H1 (cell line): ENCODE measurements at regions not wholly inside any gene's neighbourhood (a gene's known extent, or its start where the extent isn't known, plus 50 kb on each side); places are given as distances from the start of the nearest gene placed in this dataset.

ENCODE experiments used
- CTCF ChIA-PET: fragments of 300-600 bp; sonication (Branson Sonifier 250); formaldehyde crosslinking; loops from one replicate; lab custom pipeline; 2021; ENCODE audit not compliant: partially characterized antibody; lab: Charles Lee
- POLR2A ChIA-PET: fragments of 300-600 bp; sonication (Branson Sonifier 250); formaldehyde crosslinking; loops from one replicate; lab custom pipeline; 2021; ENCODE audit warnings: inconsistent platforms; ENCODE audit not compliant: partially characterized antibody; lab: Charles Lee
- DNase-seq, 2 experiments: peaks; one replicate each; pipeline versions ENCODE4 v3.0.0 to v3.0.0-alpha.2; 2010 to 2022; ENCODE audit warnings: low spot score in 2 of 2, low read depth in 1 of 2, mixed read lengths in 1 of 2
- FAIRE-seq: peaks from 2 replicates; lab custom pipeline; 2011; peaks lifted over from hg19 to GRCh38; lab: Jason Lieb, UNC
- H2AFZ ChIP-seq: 2 replicates; pipeline ENCODE4 v1.8.1; 2012; ENCODE audit warnings: low read length, inconsistent platforms
- H2AK5ac ChIP-seq: 2 replicates; pipeline ENCODE4 v1.6.1; 2013; ENCODE audit warnings: low read depth, low read length
- H2BK120ac ChIP-seq: replicated peaks from 2 replicates; pipeline ENCODE3; 2013; ENCODE audit warnings: low read depth, low read length, inconsistent platforms
- H2BK12ac ChIP-seq: 2 replicates; pipeline ENCODE4 v1.6.1; 2013; ENCODE audit warnings: low read depth, low read length
- H2BK15ac ChIP-seq: 2 replicates; pipeline ENCODE4 v1.6.1; 2013; ENCODE audit warnings: low read length
- H2BK20ac ChIP-seq: 2 replicates; pipeline ENCODE4 v1.6.1; 2013; ENCODE audit warnings: low read length
- H2BK5ac ChIP-seq: 2 replicates; pipeline ENCODE4 v1.6.1; 2013; ENCODE audit warnings: low read depth, low read length
- H3K14ac ChIP-seq: 2 replicates; pipeline ENCODE4 v1.6.1; 2013; ENCODE audit warnings: inconsistent platforms; ENCODE audit not compliant: insufficient read length
- H3K18ac ChIP-seq: 2 replicates; pipeline ENCODE4 v1.6.1; 2013; ENCODE audit warnings: low read length; ENCODE audit errors: extremely low read depth
- H3K23ac ChIP-seq: 2 replicates; pipeline ENCODE4 v1.6.1; 2013; ENCODE audit warnings: inconsistent platforms; ENCODE audit not compliant: insufficient read length
- H3K23me2 ChIP-seq: 2 replicates; pipeline ENCODE4 v1.6.1; 2013; ENCODE audit warnings: low read depth, low read length
- H3K27ac ChIP-seq: 2 replicates; pipeline ENCODE4 v1.6.1; 2011; ENCODE audit warnings: low read depth, low read length, inconsistent platforms
- H3K27me3 ChIP-seq, 4 experiments: replicated peaks in 1 of 4; 1 replicate in 1 of 4; 2 replicates in 3 of 4; pipeline versions ENCODE4 v1.6.1 to v1.8.1; 2011 to 2013; ENCODE audit warnings: low read length in 3 of 4, mild to moderate bottlenecking in 3 of 4, inconsistent platforms in 2 of 4, mixed read lengths in 2 of 4, moderate library complexity in 1 of 4; ENCODE audit not compliant: control insufficient read depth in 3 of 4, insufficient read depth in 3 of 4; ENCODE audit errors: extremely low read depth in 1 of 4
- H3K36me3 ChIP-seq, 4 experiments: 2 replicates each; pipeline versions ENCODE4 v1.6.1 to v1.8.1; 2011 to 2013; ENCODE audit warnings: mild to moderate bottlenecking in 4 of 4, low read length in 3 of 4, moderate library complexity in 2 of 4, control low read depth in 1 of 4, inconsistent platforms in 1 of 4; ENCODE audit not compliant: insufficient read depth in 4 of 4, control insufficient read depth in 2 of 4
- H3K4ac ChIP-seq: replicated peaks from 2 replicates; pipeline ENCODE3; 2013; ENCODE audit warnings: low read length, low read depth, mixed read lengths, inconsistent platforms; ENCODE audit not compliant: insufficient read length
- H3K4me1 ChIP-seq, 4 experiments: replicated peaks in 1 of 4; 1 replicate in 1 of 4; 2 replicates in 3 of 4; pipeline versions ENCODE4 v1.6.1 to v1.8.1; 2011 to 2013; ENCODE audit warnings: low read length in 3 of 4, inconsistent platforms in 2 of 4, mixed read lengths in 1 of 4; ENCODE audit not compliant: insufficient read depth in 4 of 4, control insufficient read depth in 3 of 4
- H3K4me2 ChIP-seq, 2 experiments: 2 replicates each; pipeline versions ENCODE4 v1.6.1 to v1.8.1; 2011 to 2013; ENCODE audit warnings: low read depth in 2 of 2, low read length in 2 of 2, control low read depth in 1 of 2, inconsistent platforms in 1 of 2, mild to moderate bottlenecking in 1 of 2; ENCODE audit not compliant: insufficient read depth in 1 of 2
- H3K4me3 ChIP-seq, 4 experiments: fragments of 200-600, 300-600 bp in 1 of 4; sonication (generic), shearing (Covaris generic), sonication (Bioruptor Twin) in 1 of 4; 2 replicates each; pipeline versions ENCODE4 v1.5.1 to v1.8.1; 2011 to 2016; ENCODE audit warnings: low read length in 4 of 4, low read depth in 3 of 4, control low read depth in 2 of 4, inconsistent platforms in 2 of 4, mild to moderate bottlenecking in 2 of 4, mixed read lengths in 1 of 4, moderate library complexity in 1 of 4; ENCODE audit not compliant: insufficient read depth in 2 of 4; ENCODE audit errors: extremely low read depth in 1 of 4
- H3K56ac ChIP-seq: replicated peaks from 2 replicates; pipeline ENCODE3; 2013; ENCODE audit warnings: low read depth, mild to moderate bottlenecking, mixed read lengths, low read length, inconsistent platforms; ENCODE audit not compliant: insufficient read length
- H3K79me1 ChIP-seq: 2 replicates; pipeline ENCODE4 v1.6.1; 2013; ENCODE audit warnings: low read depth, low read length, control low read depth
- H3K79me2 ChIP-seq, 2 experiments: 2 replicates each; pipeline versions ENCODE4 v1.6.1 to v1.8.1; 2012 to 2013; ENCODE audit warnings: low read length in 2 of 2, mild to moderate bottlenecking in 2 of 2, inconsistent platforms in 1 of 2; ENCODE audit not compliant: insufficient read depth in 2 of 2, control insufficient read depth in 1 of 2
- H3K9ac ChIP-seq, 4 experiments: replicated peaks in 1 of 4; 1 replicate in 1 of 4; 2 replicates in 3 of 4; pipeline versions ENCODE4 v1.6.1 to v1.8.1; 2011 to 2013; ENCODE audit warnings: low read depth in 3 of 4, low read length in 3 of 4, control low read depth in 2 of 4, mild to moderate bottlenecking in 2 of 4, moderate library complexity in 2 of 4, inconsistent platforms in 1 of 4; ENCODE audit errors: extremely low read depth in 1 of 4
- H3K9me3 ChIP-seq, 2 experiments: 2 replicates each; pipeline versions ENCODE4 v1.6.1 to v1.8.1; 2012 to 2013; ENCODE audit warnings: mild to moderate bottlenecking in 2 of 2, moderate library complexity in 2 of 2, control low read depth in 1 of 2, inconsistent platforms in 1 of 2, low read depth in 1 of 2, low read length in 1 of 2, mixed read lengths in 1 of 2; ENCODE audit not compliant: insufficient read depth in 2 of 2
- H4K20me1 ChIP-seq, 2 experiments: replicated peaks in 1 of 2; 2 replicates each; pipeline versions ENCODE3 to v1.8.1; 2011 to 2013; ENCODE audit warnings: inconsistent platforms in 2 of 2, low read length in 2 of 2, mild to moderate bottlenecking in 1 of 2; ENCODE audit not compliant: insufficient read depth in 2 of 2, control insufficient read depth in 1 of 2
- H4K5ac ChIP-seq: 2 replicates; pipeline ENCODE4 v1.6.1; 2013; ENCODE audit warnings: low read length, low read depth, mixed read lengths, inconsistent platforms; ENCODE audit not compliant: insufficient read length
- H4K8ac ChIP-seq: 2 replicates; pipeline ENCODE4 v1.8.0; 2013; ENCODE audit warnings: mild to moderate bottlenecking, moderate library complexity, low read length, inconsistent platforms; ENCODE audit not compliant: insufficient read depth; ENCODE audit errors: extremely low read depth
- H4K91ac ChIP-seq: replicated peaks from 2 replicates; pipeline ENCODE3; 2013; ENCODE audit warnings: low read length, mixed read lengths, inconsistent platforms; ENCODE audit not compliant: insufficient read length
- ASH2L ChIP-seq: fragments of 200-600, 300-600 bp; sonication (generic); IDR thresholded peaks from one replicate; pipeline ENCODE4 v1.7.1; 2017; ENCODE audit warnings: low read length
- ATF3 ChIP-seq: IDR thresholded peaks from 2 replicates; pipeline ENCODE4 v1.6.1; 2011; ENCODE audit warnings: low read depth, mild to moderate bottlenecking, low read length; ENCODE audit not compliant: insufficient read depth
- CTBP2 ChIP-seq: IDR thresholded peaks from 2 replicates; pipeline ENCODE4 v1.7.0; 2011; ENCODE audit warnings: borderline replicate concordance, mild to moderate bottlenecking, moderate library complexity, mixed read lengths, low read length; ENCODE audit not compliant: insufficient read depth, insufficient read length
- FOSL1 ChIP-seq: IDR thresholded peaks from 2 replicates; pipeline ENCODE4 v1.6.1; 2011; ENCODE audit warnings: mild to moderate bottlenecking, low read depth, low read length, moderate library complexity; ENCODE audit not compliant: insufficient read depth
- HDAC6 ChIP-seq: IDR thresholded peaks from one replicate; pipeline ENCODE4 v1.7.1; 2012; ENCODE audit warnings: low read depth, mild to moderate bottlenecking, inconsistent platforms, low read length, moderate library complexity
- MAFK ChIP-seq: IDR thresholded peaks from 2 replicates; pipeline ENCODE4 v1.6.1; 2012; ENCODE audit warnings: low read depth, mild to moderate bottlenecking, improper control_type of control experiment, low read length
- NRF1 ChIP-seq: IDR thresholded peaks from 2 replicates; pipeline ENCODE4 v1.6.1; 2011; ENCODE audit warnings: mild to moderate bottlenecking, low read depth, low read length, improper control_type of control experiment
- POLR2A ChIP-seq, 2 experiments: IDR thresholded peaks; 1 replicate in 1 of 2; 2 replicates in 1 of 2; pipeline ENCODE4 v1.6.1; 2011; ENCODE audit warnings: low read depth in 2 of 2, low read length in 2 of 2, mild to moderate bottlenecking in 2 of 2; ENCODE audit errors: control extremely low read depth in 1 of 2
- RBBP5 ChIP-seq: IDR thresholded peaks from 2 replicates; pipeline ENCODE4 v1.7.1; 2012; ENCODE audit warnings: low read depth, mild to moderate bottlenecking, inconsistent platforms, low read length, moderate library complexity, borderline replicate concordance
- RFX5 ChIP-seq: IDR thresholded peaks from 2 replicates; pipeline ENCODE4 v1.6.1; 2011; ENCODE audit warnings: low read depth, low read length, improper control_type of control experiment, borderline replicate concordance
- RNF2 ChIP-seq: fragments of 200-900, 300-1000 bp; sonication (generic); IDR thresholded peaks from 2 replicates; pipeline ENCODE4 v1.7.1; 2016; ENCODE audit warnings: borderline replicate concordance, low read depth, mild to moderate bottlenecking, antibody characterized with exemption, low read length; ENCODE audit not compliant: poor library complexity, severe bottlenecking; ENCODE audit errors: missing control alignments
- SIX5 ChIP-seq: IDR thresholded peaks from 2 replicates; pipeline ENCODE4 v1.6.1; 2011; ENCODE audit warnings: mild to moderate bottlenecking, low read depth, low read length
- TCF12 ChIP-seq: IDR thresholded peaks from 2 replicates; pipeline ENCODE4 v1.6.1; 2011; ENCODE audit warnings: low read depth, mild to moderate bottlenecking, low read length
- TEAD4 ChIP-seq: IDR thresholded peaks from 2 replicates; pipeline ENCODE4 v1.6.1; 2012; ENCODE audit warnings: low read depth, low read length, inconsistent platforms, mixed read lengths
- WGBS, 2 experiments: shearing (Covaris generic) in 1 of 2; methylation state at CpG; one replicate each; pipeline versions ENCODE4 v1.1.6 to v1.1.7; 2013 to 2015; ENCODE audit warnings: low lambda C conversion rate in 2 of 2, mixed read lengths in 2 of 2, inconsistent platforms in 1 of 2, low coverage in 1 of 2, missing lambda C conversion rate in 1 of 2; ENCODE audit not compliant: insufficient replicate concordance in 2 of 2, insufficient coverage in 1 of 2, insufficient read length in 1 of 2; ENCODE audit errors: extremely low coverage in 1 of 2, missing lambda C conversion rate in 1 of 2; 5-methylcytosine and 5-hydroxymethylcytosine counted together

- Histone ChIP-seq H2BK12ac (no peak overlapping the region), H3K4me3 (no peak overlapping the region)
- CTCF ChIA-PET, result no interaction called here
- no peak for TF ChIP-seq TEAD4
- no peak for TF ChIP-seq FOSL1
- TF ChIP-seq POLR2A (IDR thresholded peaks at IDR 0.05; ENCODE audit: control extremely low read depth in 1 of 2, low read depth in 2 of 2, low read length in 2 of 2), result no peak
- no peak for TF ChIP-seq TCF12
- no peak for TF ChIP-seq RBBP5
- TF ChIP-seq ASH2L, result no peak
- TF ChIP-seq ATF3, result no peak
- TF ChIP-seq NRF1, result no peak
- no peak for TF ChIP-seq MAFK
- no peak for TF ChIP-seq RNF2
- no peak for TF ChIP-seq SIX5
- no peak for TF ChIP-seq CTBP2
- no peak for TF ChIP-seq HDAC6
- TF ChIP-seq RFX5, result no peak
Observed at GRCh38 chr5:158599157-158599556, 500.6 kb downstream of the EBF1 start.

More at GRCh38 chr5:158599157-158599556, 500.6 kb downstream of the EBF1 start:
- no peaks in the 10 kb centered on the region for H3K27me3 ChIP-seq
- no peak overlapping the region for H4K8ac ChIP-seq
- no peak for DNase-seq
- H3K79me1 ChIP-seq, result no peaks in the 10 kb centered on the region
- WGBS, 2 experiments, result 93% methylated on average over 2 of the region's 2 CpGs; no CpG with 5 or more reads in 1 of the 2 experiments
- no peak for FAIRE-seq
- POLR2A ChIA-PET, result no interaction called here
- no peak overlapping the region for H3K56ac ChIP-seq
- H3K9me3 ChIP-seq, result no peaks in the 10 kb centered on the region
- no peak overlapping the region for H2AFZ ChIP-seq
- H3K4me2 ChIP-seq, result no peak overlapping the region
- no peak overlapping the region for H2BK20ac ChIP-seq
- H3K27ac ChIP-seq, result no peak overlapping the region
- H3K18ac ChIP-seq, result no peak overlapping the region
- no peaks in the 10 kb centered on the region for H4K20me1 ChIP-seq
- H4K5ac ChIP-seq, result no peak overlapping the region
- H3K4me1 ChIP-seq, result no peaks in the 10 kb centered on the region
- H3K79me2 ChIP-seq, result no peaks in the 10 kb centered on the region
- no peak overlapping the region for H3K23ac ChIP-seq
- H3K23me2 ChIP-seq, result no peaks in the 10 kb centered on the region
- no peak overlapping the region for H3K9ac ChIP-seq
- no peak overlapping the region for H2AK5ac ChIP-seq
- no peak overlapping the region for H2BK15ac ChIP-seq
- H4K91ac ChIP-seq, result no peak overlapping the region
- H2BK120ac ChIP-seq, result no peak overlapping the region
- no peaks in the 10 kb centered on the region for H3K36me3 ChIP-seq
- H3K4ac ChIP-seq, result no peak overlapping the region
- no peak overlapping the region for H3K14ac ChIP-seq
- no peak overlapping the region for H2BK5ac ChIP-seq
